ENCODE measurements at regions not wholly inside any gene's neighbourhood (a gene's known extent, or its start where the extent isn't known, plus 50 kb on each side); places are given as distances from the start of the nearest gene placed in this dataset.

DNA sequence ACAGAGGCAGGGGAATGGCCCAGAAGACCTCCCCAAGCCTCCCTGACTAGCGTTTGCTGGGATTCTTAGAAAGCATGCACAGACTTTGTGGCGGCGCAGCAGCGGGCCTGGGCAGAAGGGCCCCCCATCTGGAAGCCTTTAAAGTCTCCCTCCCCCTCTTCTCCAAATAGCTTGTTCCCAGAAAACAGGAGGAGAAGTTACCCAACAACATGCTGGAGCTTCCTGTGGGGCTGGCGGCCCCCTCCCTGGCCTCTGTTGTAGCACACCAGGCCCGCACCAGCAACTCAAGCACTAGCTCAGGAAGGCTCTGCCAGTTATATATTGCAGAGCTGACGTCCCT is 334.8 kb downstream of the DYSF start:
- peak; percentile 83 for DNase-seq

DNA sequence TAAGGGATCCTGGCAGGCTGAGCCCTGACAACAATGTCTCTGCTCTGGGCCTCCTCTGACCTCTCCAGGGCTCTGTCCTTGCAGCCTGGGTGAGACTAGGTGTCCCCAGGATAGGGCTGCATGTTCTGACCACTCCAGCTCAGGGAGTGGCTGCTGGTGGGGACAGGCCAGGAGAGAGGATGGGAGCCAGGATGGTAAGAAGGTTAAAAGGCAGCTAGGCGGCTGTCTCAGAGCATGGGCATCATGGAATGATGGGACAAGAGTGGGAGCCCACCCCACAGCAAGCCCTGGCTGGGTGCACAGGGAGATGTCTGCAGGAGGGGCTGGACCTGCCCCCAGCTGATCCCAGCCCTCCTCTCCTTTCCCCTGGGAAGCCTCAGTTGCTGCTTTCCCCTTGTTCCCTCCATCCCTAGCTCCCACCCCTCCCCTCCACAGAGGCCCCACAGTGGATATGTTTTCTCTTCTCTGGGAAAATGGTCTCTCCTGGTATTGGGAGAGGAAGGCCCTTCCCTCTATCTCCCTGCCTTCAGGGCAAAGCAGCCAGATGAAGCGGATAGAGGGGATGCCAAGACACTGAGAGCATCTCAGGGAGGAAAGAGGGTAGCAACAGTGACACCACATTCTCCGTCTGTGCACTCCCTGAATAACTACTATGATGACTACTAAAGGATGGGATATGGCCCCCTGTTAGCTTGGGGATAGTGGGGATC is 334.3 kb downstream of the DYSF start:
- DNase-seq, result no peak

DNA sequence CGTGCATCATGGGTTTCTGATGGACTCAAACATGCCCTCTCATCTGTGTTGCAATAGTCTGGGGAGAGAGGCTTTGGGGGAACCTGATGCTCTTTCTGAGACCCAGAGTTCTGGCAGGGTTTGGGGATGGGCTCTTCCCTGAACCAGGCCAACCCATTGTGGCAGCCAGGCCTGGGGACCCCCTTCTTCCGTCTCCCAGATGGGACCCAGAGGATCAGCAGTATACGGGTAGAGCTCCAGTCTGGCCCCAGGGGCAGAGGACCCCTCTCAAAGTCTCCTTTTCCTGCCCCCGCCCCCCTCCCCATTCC is 333.7 kb downstream of the DYSF start:
- no peak for DNase-seq

- no peak for DNase-seq
These were observed 333.1 kb downstream of the DYSF start for GRCh38 chr2:71786291-71787107.

DNA sequence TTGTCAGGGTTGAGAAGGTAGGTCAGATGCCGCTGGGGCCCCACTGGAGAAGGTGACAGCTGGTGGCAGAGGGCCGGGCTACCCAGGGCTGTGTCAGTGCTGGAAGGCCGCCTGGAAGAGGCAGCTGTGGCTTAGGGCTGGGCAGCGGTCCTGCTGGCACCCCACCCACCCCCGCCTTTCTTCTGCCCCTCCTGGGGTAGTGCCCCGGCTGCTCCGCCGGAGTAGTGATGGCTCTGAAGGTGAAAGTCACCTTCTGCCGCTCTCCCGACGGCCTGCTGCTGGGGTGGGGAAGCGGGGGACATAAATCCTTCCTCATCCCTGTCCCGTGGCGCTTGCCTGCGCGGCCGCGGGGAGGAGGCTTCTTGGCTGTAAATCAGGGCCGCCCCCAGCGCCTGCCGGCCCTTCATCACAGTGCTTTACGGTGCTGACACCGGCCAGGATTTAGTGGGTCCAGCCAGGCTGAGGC is 332.2 kb downstream of the DYSF start:
- DNase-seq, result no peak

DNA sequence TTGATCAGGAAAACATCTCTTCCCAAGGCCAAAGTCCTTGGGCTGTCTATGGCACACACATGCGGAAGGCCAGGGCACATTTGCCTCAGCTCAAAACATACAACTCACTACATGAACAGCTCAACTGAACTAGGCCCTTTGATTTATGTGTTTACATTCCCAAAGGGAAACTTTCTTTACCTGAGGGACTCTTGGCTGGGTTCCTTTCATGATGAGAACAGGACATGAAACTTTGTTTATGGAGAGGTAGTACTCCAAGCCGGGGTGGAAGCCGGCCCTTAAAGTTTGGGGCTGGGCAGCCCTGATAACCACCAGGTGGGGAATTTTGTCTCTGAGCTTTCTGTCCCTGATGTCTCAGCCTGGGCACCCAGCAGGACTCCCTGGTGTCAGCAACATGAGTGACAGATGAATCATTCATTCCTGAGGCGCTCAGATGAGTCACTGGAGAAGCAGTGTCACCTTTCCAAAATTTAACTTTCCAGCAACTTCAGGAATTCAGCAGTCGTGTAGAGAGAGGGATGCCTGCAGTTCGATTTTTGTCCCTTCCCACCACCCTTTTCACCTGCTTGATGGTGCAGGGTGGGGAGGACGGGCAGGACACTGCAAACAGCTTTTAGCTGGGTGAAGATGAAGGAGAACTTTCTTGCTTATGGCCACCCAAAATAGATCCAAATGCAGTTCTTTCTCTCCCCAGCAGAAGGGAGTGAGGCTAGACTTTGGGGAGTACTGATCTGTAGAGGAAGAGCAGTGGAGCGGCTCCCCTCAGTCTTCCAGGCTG is 331.6 kb downstream of the DYSF start:
- peak; percentile 61 for DNase-seq

GRCh38 chr2:71783815-71784214 is 330.5 kb downstream of the DYSF start:
- DNase-seq, result no peak

DNA sequence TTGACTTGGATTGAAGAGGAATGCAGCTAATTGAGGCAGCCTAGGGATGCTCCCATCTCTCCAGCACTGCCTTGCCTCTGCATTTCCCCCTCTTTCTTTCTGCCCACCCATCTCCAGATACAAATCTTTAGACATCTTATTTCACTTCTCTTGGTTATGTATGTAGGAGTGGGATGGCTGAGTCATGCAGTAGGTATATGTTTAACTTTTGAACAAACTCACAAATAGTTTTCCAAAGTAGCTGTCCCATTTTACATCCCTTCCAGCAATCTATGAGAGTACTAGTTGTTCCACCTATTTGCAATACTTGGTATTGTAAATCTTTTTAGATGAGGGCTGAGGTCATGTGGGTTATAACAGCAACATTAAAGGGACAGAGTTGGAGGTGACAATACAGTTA is 329.9 kb downstream of the DYSF start:
- peak; percentile 65 for DNase-seq

GRCh38 chr2:71782323-71782722 is 329.0 kb downstream of the DYSF start:
- DNase-seq, result no peak

GRCh38 chr2:71781695-71782228 is 328.4 kb downstream of the DYSF start:
- DNase-seq, result no peak

- no peak for DNase-seq
These were observed 326.8 kb downstream of the DYSF start for GRCh38 chr2:71780162-71780561.

DNA sequence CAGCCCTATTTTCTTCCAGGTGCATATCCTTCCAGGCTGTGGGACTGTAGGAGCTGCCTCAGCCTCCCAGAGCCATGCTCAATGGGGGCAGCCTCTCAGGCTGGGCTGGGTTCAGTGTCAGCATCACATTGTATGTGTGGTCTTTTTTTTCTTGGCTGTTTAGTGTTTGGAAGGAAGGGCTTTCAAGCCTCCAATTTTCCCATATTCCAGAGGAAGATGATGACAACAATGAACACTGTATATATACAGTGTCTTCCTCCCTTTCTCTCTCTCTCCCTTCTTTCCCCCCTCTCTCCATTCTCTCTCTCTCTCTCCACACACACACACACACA is 326.4 kb downstream of the DYSF start:
- no peak for DNase-seq

DNA sequence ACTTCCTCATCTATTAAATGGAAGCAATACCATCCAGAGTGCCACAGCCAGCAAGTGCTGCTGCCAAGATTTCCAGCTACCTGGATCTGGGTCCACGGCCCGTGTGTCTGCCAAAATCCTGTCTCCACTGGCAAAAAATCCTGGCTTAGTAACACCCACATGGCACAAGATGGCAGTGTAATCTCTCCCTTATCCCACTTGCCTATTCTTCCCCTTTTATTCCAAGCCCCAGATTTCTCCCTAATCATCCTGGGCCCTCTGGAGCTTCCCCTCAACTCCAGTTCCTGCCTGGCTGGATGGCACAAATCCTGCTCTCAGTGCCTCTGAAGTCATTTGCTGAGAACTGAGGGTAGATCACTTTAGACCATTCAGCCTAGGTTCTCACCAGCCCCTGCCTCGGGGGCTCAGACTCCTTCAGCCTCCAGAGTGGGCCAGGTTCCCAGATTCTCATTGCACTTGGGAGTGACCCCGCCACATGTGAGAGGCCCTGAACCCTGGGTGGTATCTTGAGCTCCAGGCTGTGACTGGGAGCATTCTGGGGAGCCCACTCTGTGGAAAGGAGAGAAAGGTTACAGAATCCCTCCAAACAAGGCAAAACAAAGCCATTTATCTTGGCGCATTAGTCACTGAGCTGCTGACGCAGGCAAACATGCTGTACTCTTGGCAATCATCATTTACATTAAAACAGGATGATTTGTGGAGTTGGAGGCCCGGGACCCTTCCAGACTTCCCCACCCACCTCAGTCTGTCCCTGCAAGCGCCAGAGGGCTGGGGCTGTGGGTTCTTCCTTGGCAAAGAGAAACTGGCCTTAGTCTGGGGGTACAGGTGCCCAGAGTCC is 325.8 kb downstream of the DYSF start:
- peak; percentile 84 for DNase-seq

DNA sequence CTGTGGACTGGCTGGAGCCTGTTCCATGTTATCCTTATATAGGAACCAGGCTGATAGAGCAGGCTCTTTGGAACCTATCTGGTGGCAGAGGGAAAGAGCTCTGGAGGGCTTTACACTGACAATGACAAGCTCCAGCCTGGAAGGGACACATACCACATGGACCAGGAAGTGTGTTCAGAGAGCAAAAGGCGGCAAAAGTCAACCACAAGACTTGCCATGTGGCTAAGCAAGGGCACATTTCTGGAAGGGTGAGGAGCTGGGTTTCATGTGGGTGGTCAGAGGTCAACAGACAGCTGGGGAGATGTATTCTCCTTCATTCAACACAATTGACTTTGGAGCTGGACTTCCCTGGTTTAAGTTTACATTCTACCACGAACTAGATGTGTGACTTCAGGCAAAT is 325.2 kb downstream of the DYSF start:
- DNase-seq, result no peak

DNA sequence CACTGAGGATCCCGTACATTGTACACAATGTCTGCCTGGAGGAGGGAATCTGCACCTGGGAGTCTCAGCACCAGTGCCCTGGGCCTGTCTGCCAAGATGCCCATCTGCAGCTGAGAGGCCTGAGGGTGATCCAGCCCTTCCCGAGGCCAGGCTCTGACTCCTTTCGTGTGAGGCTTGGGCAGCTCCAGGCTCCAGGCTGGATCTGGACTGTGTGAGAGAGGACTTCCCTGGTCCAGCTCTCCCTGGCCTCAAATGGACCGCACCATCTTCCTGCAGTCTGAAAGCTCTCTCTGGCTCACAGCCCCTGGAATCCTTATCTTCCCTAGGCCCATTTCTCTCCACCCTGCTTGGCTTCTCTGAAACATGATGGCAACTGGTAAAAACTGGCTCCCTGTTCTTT is 324.6 kb downstream of the DYSF start:
- no peak for DNase-seq

GRCh38 chr2:71776227-71776626 is 322.9 kb downstream of the DYSF start:
- no peak for DNase-seq

- no peak for DNase-seq
These were observed 319.9 kb downstream of the DYSF start for GRCh38 chr2:71773218-71773617.

GRCh38 chr2:71772510-71773172 is 319.3 kb downstream of the DYSF start:
- DNase-seq, result no peak

GRCh38 chr2:71767663-71768062 is 314.3 kb downstream of the DYSF start:
- no peak for DNase-seq

- peak; percentile 79 for DNase-seq
These were observed 305.7 kb downstream of the DYSF start for GRCh38 chr2:71759060-71759459.

GRCh38 chr2:71757351-71757750 is 304.0 kb downstream of the DYSF start:
- no peak for DNase-seq

All from fibroblast of skin of abdomen (primary cell).